ENCODE measurements at regions not wholly inside any gene's neighbourhood (a gene's known extent, or its start where the extent isn't known, plus 50 kb on each side); places are given as distances from the start of the nearest gene placed in this dataset.

GRCh38 chr5:96176022-96176421 is 214.4 kb upstream of the ELL2 start:
- TF ChIP-seq EP300 (IDR thresholded peaks at IDR 0.05) = no peak
- TF ChIP-seq, protein P1, sequence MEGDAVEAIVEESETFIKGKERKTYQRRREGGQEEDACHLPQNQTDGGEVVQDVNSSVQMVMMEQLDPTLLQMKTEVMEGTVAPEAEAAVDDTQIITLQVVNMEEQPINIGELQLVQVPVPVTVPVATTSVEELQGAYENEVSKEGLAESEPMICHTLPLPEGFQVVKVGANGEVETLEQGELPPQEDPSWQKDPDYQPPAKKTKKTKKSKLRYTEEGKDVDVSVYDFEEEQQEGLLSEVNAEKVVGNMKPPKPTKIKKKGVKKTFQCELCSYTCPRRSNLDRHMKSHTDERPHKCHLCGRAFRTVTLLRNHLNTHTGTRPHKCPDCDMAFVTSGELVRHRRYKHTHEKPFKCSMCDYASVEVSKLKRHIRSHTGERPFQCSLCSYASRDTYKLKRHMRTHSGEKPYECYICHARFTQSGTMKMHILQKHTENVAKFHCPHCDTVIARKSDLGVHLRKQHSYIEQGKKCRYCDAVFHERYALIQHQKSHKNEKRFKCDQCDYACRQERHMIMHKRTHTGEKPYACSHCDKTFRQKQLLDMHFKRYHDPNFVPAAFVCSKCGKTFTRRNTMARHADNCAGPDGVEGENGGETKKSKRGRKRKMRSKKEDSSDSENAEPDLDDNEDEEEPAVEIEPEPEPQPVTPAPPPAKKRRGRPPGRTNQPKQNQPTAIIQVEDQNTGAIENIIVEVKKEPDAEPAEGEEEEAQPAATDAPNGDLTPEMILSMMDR (IDR thresholded peaks at IDR 0.05) = no peak
- no peak for TF ChIP-seq POLR2AphosphoS5 (IDR thresholded peaks at IDR 0.05)
- TF ChIP-seq POLR2A (IDR thresholded peaks at IDR 0.05) = no peak

Measured in sigmoid colon (tissue), 4 donors.